NB4 (cell line): ENCODE measurements at regions not wholly inside any gene's neighbourhood (a gene's known extent, or its start where the extent isn't known, plus 50 kb on each side); places are given as distances from the start of the nearest gene placed in this dataset.

ENCODE experiments used
- DNase-seq: peaks from one replicate; pipeline ENCODE4 v3.0.0; 2010; ENCODE audit warnings: low read depth
- H3K4me3 ChIP-seq: one replicate; pipeline ENCODE4 v1.5.1; 2011; ENCODE audit warnings: mild to moderate bottlenecking, low read depth, low read length, moderate library complexity
- MYC ChIP-seq: IDR thresholded peaks from 2 replicates; pipeline ENCODE4 v1.6.1; 2011; ENCODE audit warnings: low read depth, low read length
- POLR2A ChIP-seq: IDR thresholded peaks from 2 replicates; pipeline ENCODE4 v1.6.1; 2011; ENCODE audit warnings: mild to moderate bottlenecking; ENCODE audit not compliant: insufficient read length; ENCODE audit errors: extremely low read depth
- TF ChIP-seq, protein P1 (sequence below): IDR thresholded peaks from 2 replicates; pipeline ENCODE4 v1.6.1; 2011; ENCODE audit warnings: low read depth, low read length
- TF ChIP-seq, protein P2 (sequence below): IDR thresholded peaks from one replicate; pipeline ENCODE4 v1.5.1; 2012; ENCODE audit warnings: low read depth, low read length

DNA sequence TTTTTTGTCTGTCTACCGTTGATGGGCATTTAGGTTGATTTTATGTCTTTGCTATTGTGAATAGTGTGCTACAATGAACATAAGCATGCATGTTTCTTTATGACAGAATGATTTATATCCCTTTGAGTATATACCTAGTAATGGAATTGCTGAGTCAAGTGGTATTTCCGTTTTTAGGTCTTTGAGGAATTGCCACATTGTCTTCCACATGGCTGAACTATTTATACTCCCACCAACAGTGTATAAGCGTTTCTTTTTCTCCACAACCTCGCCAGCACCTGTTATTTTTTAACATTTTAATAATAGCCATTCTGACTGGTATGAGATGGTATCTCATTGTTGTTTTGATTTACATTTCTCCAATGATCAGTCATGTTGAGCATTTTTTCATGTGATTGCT, 89.6 kb upstream of the GALNT15 start:
- H3K4me3 ChIP-seq: no peak overlapping the region
- no peak for DNase-seq
- TF ChIP-seq, protein P1, sequence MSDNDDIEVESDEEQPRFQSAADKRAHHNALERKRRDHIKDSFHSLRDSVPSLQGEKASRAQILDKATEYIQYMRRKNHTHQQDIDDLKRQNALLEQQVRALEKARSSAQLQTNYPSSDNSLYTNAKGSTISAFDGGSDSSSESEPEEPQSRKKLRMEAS: no peak

DNA sequence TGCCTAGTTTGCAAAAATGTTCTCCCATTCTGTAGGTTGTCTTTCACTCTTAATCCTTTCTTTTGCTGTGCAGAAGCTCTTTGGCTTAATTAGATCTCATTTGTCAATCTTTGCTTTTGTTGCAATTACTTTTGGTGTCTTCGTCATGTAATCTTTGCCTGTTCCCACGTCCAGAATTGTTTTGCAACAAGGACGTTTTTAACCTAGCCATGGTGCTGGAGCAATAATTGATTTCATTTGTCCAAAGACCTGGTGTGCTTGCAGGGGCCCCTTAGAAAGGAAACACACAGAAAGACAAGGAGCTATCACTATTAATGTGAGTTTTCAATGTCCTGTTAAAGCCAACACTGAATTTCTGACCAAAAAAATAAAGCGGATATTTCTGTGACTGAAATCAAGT, 89.1 kb upstream of the GALNT15 start:
- no peak for TF ChIP-seq POLR2A
- TF ChIP-seq, protein P2, sequence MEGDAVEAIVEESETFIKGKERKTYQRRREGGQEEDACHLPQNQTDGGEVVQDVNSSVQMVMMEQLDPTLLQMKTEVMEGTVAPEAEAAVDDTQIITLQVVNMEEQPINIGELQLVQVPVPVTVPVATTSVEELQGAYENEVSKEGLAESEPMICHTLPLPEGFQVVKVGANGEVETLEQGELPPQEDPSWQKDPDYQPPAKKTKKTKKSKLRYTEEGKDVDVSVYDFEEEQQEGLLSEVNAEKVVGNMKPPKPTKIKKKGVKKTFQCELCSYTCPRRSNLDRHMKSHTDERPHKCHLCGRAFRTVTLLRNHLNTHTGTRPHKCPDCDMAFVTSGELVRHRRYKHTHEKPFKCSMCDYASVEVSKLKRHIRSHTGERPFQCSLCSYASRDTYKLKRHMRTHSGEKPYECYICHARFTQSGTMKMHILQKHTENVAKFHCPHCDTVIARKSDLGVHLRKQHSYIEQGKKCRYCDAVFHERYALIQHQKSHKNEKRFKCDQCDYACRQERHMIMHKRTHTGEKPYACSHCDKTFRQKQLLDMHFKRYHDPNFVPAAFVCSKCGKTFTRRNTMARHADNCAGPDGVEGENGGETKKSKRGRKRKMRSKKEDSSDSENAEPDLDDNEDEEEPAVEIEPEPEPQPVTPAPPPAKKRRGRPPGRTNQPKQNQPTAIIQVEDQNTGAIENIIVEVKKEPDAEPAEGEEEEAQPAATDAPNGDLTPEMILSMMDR: no peak
- TF ChIP-seq MYC: no peak
- TF ChIP-seq, protein P1: no peak
- H3K4me3 ChIP-seq: no peak overlapping the region
- no peak for DNase-seq

DNA sequence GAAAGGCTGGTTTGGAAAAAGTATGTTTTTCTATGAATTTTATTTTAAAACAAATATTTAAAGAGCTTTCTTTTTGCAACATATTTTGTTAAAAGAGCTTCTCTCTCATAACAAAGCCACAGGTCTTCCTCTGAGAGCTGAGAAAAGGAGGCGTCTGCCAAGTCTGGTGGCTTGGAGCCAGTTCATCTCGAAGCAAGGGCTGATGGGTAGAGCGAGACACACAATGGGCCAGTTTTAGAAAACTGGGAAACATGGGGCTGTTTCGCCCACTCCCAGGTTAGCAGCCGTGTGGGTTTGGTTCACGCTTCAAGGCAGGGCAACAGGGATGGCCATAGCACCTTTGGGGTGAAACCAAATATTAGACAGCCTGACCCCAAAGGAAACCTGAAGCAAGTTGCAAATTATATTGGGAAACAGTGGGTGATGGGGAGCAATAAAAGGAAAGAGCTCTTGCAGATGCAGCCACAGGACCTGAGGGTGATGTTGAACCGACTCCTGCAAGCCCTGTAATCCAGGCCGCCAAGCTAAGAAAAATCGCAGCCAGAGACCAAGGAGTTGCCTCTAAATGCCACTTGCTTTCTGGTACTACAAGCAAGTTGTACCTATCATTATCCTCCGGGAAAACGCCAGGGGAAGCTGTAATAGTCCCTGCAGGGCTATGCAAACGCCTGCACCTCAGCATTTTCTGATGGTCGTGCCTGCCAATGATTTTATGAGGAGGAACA, 88.4 kb upstream of the GALNT15 start:
- no peak for DNase-seq
- no peak for TF ChIP-seq POLR2A
- TF ChIP-seq, protein P1: no peak
- TF ChIP-seq, protein P2: no peak
- TF ChIP-seq MYC: no peak
- H3K4me3 ChIP-seq: no peak overlapping the region

DNA sequence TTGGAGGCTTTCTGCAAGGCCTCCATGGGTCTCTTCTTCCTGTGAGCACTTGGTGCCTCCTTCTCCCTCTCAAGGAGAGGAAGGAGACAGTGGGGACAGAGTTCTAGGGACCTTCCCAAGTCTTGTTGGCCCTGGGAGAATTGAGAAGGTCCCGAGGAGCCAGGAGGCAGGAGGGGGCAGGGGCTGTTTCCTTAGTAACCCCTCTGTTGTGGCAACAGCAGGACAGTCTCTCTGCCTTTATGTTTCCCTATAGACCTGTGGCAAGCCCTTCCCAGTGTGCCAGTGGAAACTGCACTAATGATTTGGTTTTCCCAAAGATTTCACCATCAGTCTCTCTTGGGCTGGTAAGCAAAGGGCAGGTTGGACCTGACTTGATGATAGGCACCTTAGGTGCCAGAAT, 87.8 kb upstream of the GALNT15 start:
- TF ChIP-seq POLR2A (no peak), MYC (no peak)
- TF ChIP-seq, protein P2: no peak
- TF ChIP-seq, protein P1: no peak
- no peak overlapping the region for H3K4me3 ChIP-seq
- no peak for DNase-seq

DNA sequence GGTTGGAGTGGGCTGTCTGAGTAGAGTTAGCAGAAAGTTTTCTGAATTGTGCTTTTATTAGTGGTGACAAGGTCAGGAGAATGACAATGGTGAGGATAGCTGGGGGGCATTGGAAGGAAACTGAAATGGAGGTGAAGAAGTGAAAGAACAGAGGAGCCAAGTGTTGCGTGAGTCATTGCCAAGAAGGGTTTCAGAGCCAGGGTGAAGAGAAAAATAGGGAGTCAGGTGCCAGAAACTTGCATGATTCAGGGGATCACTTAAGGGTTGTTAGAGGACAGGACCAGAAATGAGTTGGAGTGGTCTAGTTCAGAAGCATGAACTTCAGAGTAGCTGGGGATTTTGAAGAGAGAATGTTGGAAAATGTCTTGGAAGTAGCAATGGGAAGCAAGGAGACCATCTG, 86.0 kb upstream of the GALNT15 start:
- no peak for TF ChIP-seq POLR2A
- TF ChIP-seq, protein P1: no peak
- no peak for TF ChIP-seq MYC
- TF ChIP-seq, protein P2: no peak
- H3K4me3 ChIP-seq: no peak overlapping the region

DNA sequence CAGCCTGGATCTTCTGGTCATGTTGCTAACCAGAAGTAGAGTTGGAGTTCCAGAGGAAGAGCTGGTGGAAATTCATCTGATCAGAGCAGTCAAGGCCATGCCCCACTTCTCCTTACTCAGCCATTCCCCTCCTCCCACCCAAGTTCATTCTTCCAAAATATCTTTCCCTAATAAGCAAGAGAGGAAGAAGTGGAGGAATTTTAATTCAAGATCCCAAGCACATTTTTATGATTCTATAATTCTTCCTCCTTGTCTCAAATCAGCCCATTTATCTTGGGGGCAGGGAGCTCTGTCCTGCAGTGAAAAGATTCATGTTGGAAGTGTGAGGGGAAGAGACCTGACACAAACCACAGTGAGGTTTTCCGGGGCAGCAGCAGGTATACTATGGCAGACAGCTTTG, 85.0 kb upstream of the GALNT15 start:
- DNase-seq: no peak
- TF ChIP-seq POLR2A (no peak), MYC (no peak)
- TF ChIP-seq, protein P2: no peak
- TF ChIP-seq, protein P1: no peak
- H3K4me3 ChIP-seq: no peak overlapping the region

More for the DNA sequence above, 86.0 kb upstream of the GALNT15 start:
- no peak for DNase-seq
